ENCODE measurements at regions not wholly inside any gene's neighbourhood (a gene's known extent, or its start where the extent isn't known, plus 50 kb on each side); places are given as distances from the start of the nearest gene placed in this dataset.
A peak's percentile ranks its signal among the peaks of the same experiment; 100 is the strongest.
"Not testable (repeated sequence)": the region's sequence is repeated elsewhere in the genome, so short reads cannot be mapped to it uniquely, and the experiment has no call there.

- ATAC-seq (no peak), DNase-seq (no peak)
- Mint-ChIP-seq H3K27me3 (peaks cover 96% of the 10 kb centered on the region), H3K9me3 (no peaks in the 10 kb centered on the region), H3K4me1 (peaks cover 49% of the 10 kb centered on the region), H3K4me3 (peak overlapping the region in 1 of 2 donors; percentile 89), H3K27ac (no peak overlapping the region)
These were observed 94.2 kb downstream of the PRKAB2 start for GRCh38 chr1:147077936-147078605.

GRCh38 chr1:147077523-147077922 is 94.7 kb downstream of the PRKAB2 start:
- peaks cover 52% of the 10 kb centered on the region for H3K4me1 Mint-ChIP-seq
- H3K27ac Mint-ChIP-seq = no peak overlapping the region
- H3K9me3 Mint-ChIP-seq = no peaks in the 10 kb centered on the region
- H3K4me3 Mint-ChIP-seq = no peak overlapping the region
- DNase-seq (no peak), ATAC-seq (no peak)
- H3K27me3 Mint-ChIP-seq = peaks cover 96% of the 10 kb centered on the region

GRCh38 chr1:147077081-147077480 is 95.2 kb downstream of the PRKAB2 start:
- Mint-ChIP-seq H3K27ac (no peak overlapping the region), H3K9me3 (no peaks in the 10 kb centered on the region), H3K4me3 (no peak overlapping the region), H3K4me1 (peaks cover 54% of the 10 kb centered on the region), H3K27me3 (peaks cover 94% of the 10 kb centered on the region)
- ATAC-seq (no peak), DNase-seq (no peak)

- no peak for DNase-seq
- Mint-ChIP-seq H3K27ac (no peak overlapping the region), H3K27me3 (peaks cover 92% of the 10 kb centered on the region), H3K9me3 (no peaks in the 10 kb centered on the region), H3K4me1 (peaks cover 58% of the 10 kb centered on the region), H3K4me3 (no peak overlapping the region)
- no peak for ATAC-seq
These were observed 95.8 kb downstream of the PRKAB2 start for GRCh38 chr1:147076442-147076841.

- peaks cover 8 to 11% of the 10 kb centered on the region in 2 donors for H3K9me3 Mint-ChIP-seq
- ATAC-seq (peak; percentile 84), DNase-seq (peak; percentile 52 to 81)
- H3K4me1 Mint-ChIP-seq = peaks cover 37% of the 10 kb centered on the region
- H3K27me3 Mint-ChIP-seq = peaks cover 55% of the 10 kb centered on the region
- peak overlapping the region; percentile 91 to 92 for H3K4me3 Mint-ChIP-seq
- H3K27ac Mint-ChIP-seq = peak overlapping the region; percentile 86 to 90
These were observed 99.5 kb downstream of the PRKAB2 start for GRCh38 chr1:147072482-147073432.

- H3K9me3 Mint-ChIP-seq = peaks cover 11 to 14% of the 10 kb centered on the region in 2 donors
- peaks cover 47% of the 10 kb centered on the region for H3K27me3 Mint-ChIP-seq
- H3K27ac Mint-ChIP-seq = no peak overlapping the region
- peak overlapping the region in 1 of 2 donors; percentile 36 for H3K4me3 Mint-ChIP-seq
- H3K4me1 Mint-ChIP-seq = peaks cover 37% of the 10 kb centered on the region
- no peak for ATAC-seq
- DNase-seq = no peak
These were observed 101.1 kb downstream of the PRKAB2 start for GRCh38 chr1:147071142-147071541.

- Mint-ChIP-seq H3K27ac (no peak overlapping the region), H3K4me3 (no peak overlapping the region), H3K4me1 (peaks cover 6% of the 10 kb centered on the region), H3K27me3 (peaks cover 39% of the 10 kb centered on the region), H3K9me3 (peaks cover 14 to 31% of the 10 kb centered on the region in 2 donors)
- ATAC-seq (no peak), DNase-seq (no peak)
These were observed 109.3 kb downstream of the PRKAB2 start for GRCh38 chr1:147062956-147063355.

GRCh38 chr1:147061880-147062279 is 110.4 kb downstream of the PRKAB2 start:
- not testable (repeated sequence) for DNase-seq, H3K27ac Mint-ChIP-seq, ATAC-seq, H3K4me3 Mint-ChIP-seq, H3K4me1 Mint-ChIP-seq
- H3K27me3 Mint-ChIP-seq = peaks cover 38% of the 10 kb centered on the region
- peaks cover 22 to 37% of the 10 kb centered on the region in 2 donors for H3K9me3 Mint-ChIP-seq

- Mint-ChIP-seq H3K4me3 (no peak overlapping the region), H3K27me3 (peaks cover 12% of the 10 kb centered on the region), H3K27ac (no peak overlapping the region), H3K4me1 (peaks cover 5% of the 10 kb centered on the region), H3K9me3 (peaks cover 7 to 9% of the 10 kb centered on the region in 2 donors)
- DNase-seq = no peak
- ATAC-seq = no peak
These were observed 115.1 kb downstream of the NBPF12 start for GRCh38 chr1:147053269-147053668.

- Mint-ChIP-seq H3K27me3 (peaks cover 12% of the 10 kb centered on the region), H3K27ac (no peak overlapping the region), H3K9me3 (peaks cover 4 to 5% of the 10 kb centered on the region in 2 donors), H3K4me1 (peaks cover 8% of the 10 kb centered on the region), H3K4me3 (no peak overlapping the region)
- ATAC-seq (no peak), DNase-seq (no peak)
These were observed 114.6 kb downstream of the NBPF12 start for GRCh38 chr1:147052677-147053076.

- no peak for ATAC-seq
- no peaks in the 10 kb centered on the region for H3K9me3 Mint-ChIP-seq
- peaks cover 12% of the 10 kb centered on the region for H3K27me3 Mint-ChIP-seq
- H3K4me3 Mint-ChIP-seq = no peak overlapping the region
- H3K4me1 Mint-ChIP-seq = peaks cover 12% of the 10 kb centered on the region
- no peak overlapping the region for H3K27ac Mint-ChIP-seq
- DNase-seq = no peak
These were observed 114.0 kb downstream of the NBPF12 start for GRCh38 chr1:147052143-147052542.

GRCh38 chr1:147051136-147051535 is 113.0 kb downstream of the NBPF12 start:
- ATAC-seq (no peak), DNase-seq (no peak)
- Mint-ChIP-seq H3K4me1 (peaks cover 22% of the 10 kb centered on the region), H3K9me3 (peaks cover 0 to under 1% of the 10 kb centered on the region in 2 donors), H3K4me3 (no peak overlapping the region), H3K27me3 (peaks cover 12% of the 10 kb centered on the region), H3K27ac (peak overlapping the region in 1 of 2 donors; percentile 74)

GRCh38 chr1:147050654-147051053 is 112.5 kb downstream of the NBPF12 start:
- no peak overlapping the region for H3K4me3 Mint-ChIP-seq
- peaks cover 11% of the 10 kb centered on the region for H3K27me3 Mint-ChIP-seq
- ATAC-seq = peak; percentile 44
- DNase-seq = no peak
- H3K27ac Mint-ChIP-seq = peak overlapping the region in 1 of 2 donors; percentile 74
- peaks cover 27% of the 10 kb centered on the region for H3K4me1 Mint-ChIP-seq
- H3K9me3 Mint-ChIP-seq = peaks cover 4 to 5% of the 10 kb centered on the region in 2 donors

GRCh38 chr1:147046863-147047394 is 108.8 kb downstream of the NBPF12 start:
- H3K9me3 Mint-ChIP-seq, H3K27me3 Mint-ChIP-seq: not testable (repeated sequence)

GRCh38 chr1:147046189-147046862 is 108.2 kb downstream of the NBPF12 start:
- DNase-seq = no peak
- Mint-ChIP-seq H3K27me3 (no peaks in the 10 kb centered on the region), H3K4me1 (peaks cover 51% of the 10 kb centered on the region), H3K4me3 (peak overlapping the region; percentile 66 to 79), H3K27ac (peak overlapping the region; percentile 95 to 98), H3K9me3 (peaks cover 7 to 8% of the 10 kb centered on the region in 2 donors)
- ATAC-seq = peak; percentile 85

More at GRCh38 chr1:147046863-147047394, 108.8 kb downstream of the NBPF12 start:
- peak; percentile 90 for ATAC-seq
- Mint-ChIP-seq H3K27ac (peak overlapping the region; percentile 95 to 98), H3K4me3 (peak overlapping the region; percentile 66 to 79), H3K4me1 (peaks cover 51% of the 10 kb centered on the region)
- DNase-seq = not testable (repeated sequence)

Measured in stimulated activated naive CD8-positive, alpha-beta T cell treated with anti-CD3 and anti-CD28 coated beads, Interleukin-15, amount 100 ng/mL, for 72 hours (primary cell).